WTC11 (cell line): ENCODE measurements at regions not wholly inside any gene's neighbourhood (a gene's known extent, or its start where the extent isn't known, plus 50 kb on each side); places are given as distances from the start of the nearest gene placed in this dataset.
A peak's percentile ranks its signal among the peaks of the same experiment; 100 is the strongest.
"Not testable (repeated sequence)": the region's sequence is repeated elsewhere in the genome, so short reads cannot be mapped to it uniquely, and the experiment has no call there.

Experiments
- ATAC-seq: fragments of 200-7000 bp; cut with Tn5 transposase; 2 replicates; pipeline ENCODE4 v1.10.0; 2021; ENCODE audit warnings: mild to moderate bottlenecking, moderate library complexity
- CTCF ChIA-PET: fragments of 300-600 bp; sonication (Branson Sonifier 250); formaldehyde crosslinking; loops from one replicate; lab custom pipeline; 2021; ENCODE audit warnings: antibody characterized with exemption; lab: Charles Lee
- POLR2A ChIA-PET: fragments of 350-600 bp; sonication (Branson Sonifier 250); formaldehyde crosslinking; loops from one replicate; lab custom pipeline; 2021; ENCODE audit warnings: antibody characterized with exemption; lab: Charles Lee
- DNase-seq: peaks from one replicate; pipeline ENCODE4 v3.0.0; 2021; ENCODE audit warnings: low spot score
- H3K27ac Mint-ChIP-seq: 2 replicates; pipeline ENCODE4 v1.8.0; 2021; ENCODE audit warnings: mixed read lengths
- H3K27me3 Mint-ChIP-seq: 2 replicates; pipeline ENCODE4 v1.8.0; 2021; ENCODE audit warnings: low read depth, mild to moderate bottlenecking, moderate library complexity, mixed read lengths
- H3K36me3 Mint-ChIP-seq: 2 replicates; pipeline ENCODE4 v1.8.0; 2021; ENCODE audit warnings: mixed read lengths
- H3K4me1 Mint-ChIP-seq: 2 replicates; pipeline ENCODE4 v1.8.0; 2022; ENCODE audit warnings: mixed read lengths
- H3K4me3 Mint-ChIP-seq: 2 replicates; pipeline ENCODE4 v1.8.0; 2021; ENCODE audit warnings: mild to moderate bottlenecking, moderate library complexity, mixed read lengths
- H3K9me3 Mint-ChIP-seq: 2 replicates; pipeline ENCODE4 v1.8.0; 2021; ENCODE audit warnings: mixed read lengths
- AFF4 ChIP-seq: sonication (generic); formaldehyde crosslinking; IDR thresholded peaks from 2 replicates; pipeline ENCODE4 v1.8.1; 2023; ENCODE audit warnings: mild to moderate bottlenecking, missing genetic modification reagents, borderline replicate concordance
- ATF2 ChIP-seq: sonication (generic); formaldehyde crosslinking; IDR thresholded peaks from 2 replicates; pipeline ENCODE4 v1.8.1; 2022; ENCODE audit warnings: low read depth, missing genetic modification reagents, borderline replicate concordance
- E2F5 ChIP-seq: sonication (generic); formaldehyde crosslinking; IDR thresholded peaks from 2 replicates; pipeline ENCODE4 v1.8.1; 2022; ENCODE audit warnings: mild to moderate bottlenecking, moderate library complexity, missing genetic modification reagents
- FOXK1 ChIP-seq: sonication (generic); formaldehyde crosslinking; IDR thresholded peaks from 2 replicates; pipeline ENCODE4 v1.8.0; 2022; ENCODE audit warnings: mild to moderate bottlenecking, moderate library complexity, missing genetic modification reagents
- GABPB1 ChIP-seq: sonication (generic); formaldehyde crosslinking; IDR thresholded peaks from 2 replicates; pipeline ENCODE4 v1.8.1; 2023; ENCODE audit warnings: mild to moderate bottlenecking, missing genetic modification reagents
- HMGA2 ChIP-seq: fragments of 250-450 bp; sonication (Bioruptor Pico); IDR thresholded peaks from 2 replicates; pipeline ENCODE4 v1.4.0; 2021; ENCODE audit warnings: mild to moderate bottlenecking, moderate library complexity
- IRF1 ChIP-seq: sonication (generic); formaldehyde crosslinking; IDR thresholded peaks from 2 replicates; pipeline ENCODE4 v1.8.0; 2023; ENCODE audit warnings: missing genetic modification reagents
- IRF2 ChIP-seq: sonication (generic); formaldehyde crosslinking; IDR thresholded peaks from 2 replicates; pipeline ENCODE4 v1.8.0; 2022; ENCODE audit warnings: low read depth, missing genetic modification reagents, borderline replicate concordance
- MAX ChIP-seq: sonication (generic); formaldehyde crosslinking; IDR thresholded peaks from 2 replicates; pipeline ENCODE4 v1.8.0; 2022; ENCODE audit warnings: mild to moderate bottlenecking, missing genetic modification reagents
- RORB ChIP-seq: fragments of 250-450 bp; sonication (Bioruptor Pico); IDR thresholded peaks from 2 replicates; pipeline ENCODE4 v1.9.0; 2021; ENCODE audit warnings: mild to moderate bottlenecking
- SP1 ChIP-seq: sonication (generic); formaldehyde crosslinking; conservative IDR thresholded peaks from 2 replicates; pipeline ENCODE4 v1.8.1; 2022; ENCODE audit warnings: missing genetic modification reagents
- ZBTB21 ChIP-seq: sonication (generic); formaldehyde crosslinking; IDR thresholded peaks from 2 replicates; pipeline ENCODE4 v1.8.1; 2023; ENCODE audit warnings: mild to moderate bottlenecking, missing genetic modification reagents, borderline replicate concordance
- ZSCAN18 ChIP-seq: fragments of 250-450 bp; sonication (Bioruptor Pico); IDR thresholded peaks from 2 replicates; pipeline ENCODE4 v2.1.2; 2022; ENCODE audit warnings: mild to moderate bottlenecking, moderate library complexity

GRCh38 chr9:34771007-34771406, 61.1 kb upstream of the CCL21 start:
- ATAC-seq (no peak), DNase-seq (no peak)
- H3K36me3 Mint-ChIP-seq, result peaks cover 17% of the 10 kb centered on the region
- ChIA-PET POLR2A (no interaction called here), CTCF (no interaction called here)
- peaks cover 22% of the 10 kb centered on the region for H3K4me1 Mint-ChIP-seq
- H3K4me3 Mint-ChIP-seq, result no peak overlapping the region
- no peak overlapping the region for H3K27ac Mint-ChIP-seq
- TF ChIP-seq ZSCAN18 (CRISPR knock-in tag), result no peak
- no peak for TF ChIP-seq IRF1 (CRISPR knock-in tag)
- no peak for TF ChIP-seq GABPB1
- TF ChIP-seq ZBTB21, result no peak
- no peak for TF ChIP-seq FOXK1 (CRISPR knock-in tag)
- no peak for TF ChIP-seq ATF2
- TF ChIP-seq HMGA2, result no peak
- TF ChIP-seq RORB (CRISPR knock-in tag), result no peak
- TF ChIP-seq SP1, result no peak
- TF ChIP-seq AFF4 (CRISPR knock-in tag), result no peak
- TF ChIP-seq IRF2 (CRISPR knock-in tag), result no peak
- no peak for TF ChIP-seq E2F5 (CRISPR knock-in tag)
- H3K9me3 Mint-ChIP-seq, result peaks cover 19% of the 10 kb centered on the region
- H3K27me3 Mint-ChIP-seq, result peaks cover 15% of the 10 kb centered on the region

GRCh38 chr9:34767087-34767486, 57.2 kb upstream of the CCL21 start:
- TF ChIP-seq MAX (CRISPR knock-in tag), result 0 out of 2 replicates have a peak, but pooled peaks have one; percentile 17
- H3K27me3 Mint-ChIP-seq, H3K27ac Mint-ChIP-seq, ATAC-seq, POLR2A ChIA-PET: not testable (repeated sequence)
- peaks cover 23% of the 10 kb centered on the region for H3K4me1 Mint-ChIP-seq
- DNase-seq, result peak; percentile 30
- H3K4me3 Mint-ChIP-seq, result 0 out of 2 replicates have a peak overlapping the region, but pooled peaks have one; percentile 25
- peaks cover 21% of the 10 kb centered on the region for H3K9me3 Mint-ChIP-seq
- CTCF ChIA-PET, result interaction anchor here (1.6 kb wide), 1 partner anchor 65 kb away, joined by 5 read pairs; no protein-coding TSS in a partner anchor
- H3K36me3 Mint-ChIP-seq, result peaks cover 19% of the 10 kb centered on the region
